GM21529 (cell line): ENCODE measurements at regions not wholly inside any gene's neighbourhood (a gene's known extent, or its start where the extent isn't known, plus 50 kb on each side); places are given as distances from the start of the nearest gene placed in this dataset.

Source experiments
- ATAC-seq: cut with Tn5 transposase; IDR thresholded peaks from one replicate; pipeline ENCODE4 v1.9.1; 2021; ENCODE audit not compliant: unreplicated experiment

DNA sequence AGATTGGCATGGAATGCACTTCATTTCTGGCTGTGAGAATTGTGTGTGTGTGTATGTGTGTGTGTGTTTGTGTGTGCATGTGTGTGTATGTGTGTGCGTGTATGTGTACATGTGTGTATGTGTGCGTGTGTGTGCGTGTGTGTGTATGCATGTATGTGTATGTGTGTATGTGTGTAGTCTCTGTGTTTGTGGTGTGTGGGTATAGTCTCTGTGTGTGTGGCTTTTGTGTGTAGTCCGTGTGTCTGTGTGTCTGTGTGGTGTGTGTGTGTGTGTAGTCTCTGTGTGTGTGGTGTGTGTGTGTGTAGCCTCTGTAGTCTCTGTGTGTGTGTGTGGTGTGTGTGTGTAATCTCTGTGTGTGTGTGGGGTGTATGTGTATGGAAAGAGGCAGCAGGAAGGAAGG lies 247.3 kb upstream of the SOX11 start:
- no peak for ATAC-seq

DNA sequence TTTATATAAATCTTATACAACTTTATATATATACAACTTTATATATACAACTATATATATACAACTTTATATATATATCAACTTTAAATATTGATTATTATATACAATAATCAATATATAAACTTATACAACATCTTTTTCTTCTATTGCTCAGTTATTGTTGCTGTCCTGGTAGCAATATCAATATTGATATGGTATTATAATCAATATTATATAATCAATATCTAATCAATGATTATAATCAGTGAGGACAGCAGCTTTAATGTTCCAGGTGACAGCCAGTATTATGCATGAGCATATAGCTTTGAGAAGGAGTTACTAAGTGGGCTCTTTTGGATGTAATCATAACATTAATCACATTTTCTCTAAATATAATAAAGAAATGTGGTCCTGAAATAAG lies 242.3 kb upstream of the SOX11 start:
- no peak for ATAC-seq

DNA sequence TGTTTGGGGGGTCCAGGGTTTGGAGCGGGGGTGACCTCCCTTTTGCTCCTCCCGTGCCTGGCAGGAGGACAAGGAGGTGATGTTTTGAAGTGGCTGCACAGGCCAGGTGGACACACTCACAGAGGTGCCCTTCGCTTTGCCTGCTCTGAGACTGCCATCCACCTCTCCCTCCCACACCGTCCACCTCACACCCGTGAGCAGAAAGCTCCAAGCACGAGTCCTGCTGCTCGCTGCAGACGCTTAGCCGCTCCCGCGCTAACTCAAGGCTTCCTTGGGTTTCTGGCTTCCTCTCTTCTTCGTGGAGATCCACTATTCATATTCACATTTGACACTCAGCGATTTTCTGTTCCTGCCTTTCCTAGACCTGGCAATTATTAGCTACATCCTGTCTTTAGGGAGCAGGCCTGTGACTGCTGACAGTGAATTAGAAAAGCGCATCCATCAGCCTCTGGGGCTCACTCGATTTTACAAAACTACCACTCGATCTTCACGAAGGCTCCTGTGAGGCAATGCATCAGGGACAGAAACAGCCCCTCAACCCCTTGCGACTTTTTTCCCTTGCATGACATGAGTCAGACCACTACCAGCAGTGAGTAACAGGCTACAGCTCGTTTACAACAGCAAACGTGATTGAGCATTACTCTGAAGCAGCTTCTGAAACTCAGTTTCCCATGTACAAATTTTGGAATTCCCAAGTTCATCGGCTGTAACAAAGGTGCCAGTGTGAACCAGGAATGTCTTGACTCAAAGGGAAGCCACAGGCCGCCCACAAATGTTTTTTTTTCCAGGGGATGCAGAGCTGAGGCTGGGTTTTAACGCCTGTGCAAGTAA lies 238.7 kb upstream of the SOX11 start:
- no peak for ATAC-seq

DNA sequence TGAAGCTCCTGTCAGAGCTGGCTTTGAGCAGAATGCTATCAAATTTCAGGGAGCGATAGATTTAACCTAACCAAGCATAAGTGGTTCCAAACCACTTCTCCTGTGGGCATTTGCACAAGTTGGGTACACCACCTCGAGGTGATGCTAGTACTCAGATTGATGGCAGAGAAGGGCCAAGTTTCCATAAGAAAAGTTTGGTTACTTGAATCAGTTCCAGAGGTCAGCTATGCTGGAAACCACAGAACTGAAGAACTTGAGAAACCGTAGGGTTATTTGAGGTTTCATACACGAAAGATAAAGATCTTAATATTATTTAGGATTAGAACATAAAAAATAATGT lies 238.2 kb upstream of the SOX11 start:
- ATAC-seq, result no peak

DNA sequence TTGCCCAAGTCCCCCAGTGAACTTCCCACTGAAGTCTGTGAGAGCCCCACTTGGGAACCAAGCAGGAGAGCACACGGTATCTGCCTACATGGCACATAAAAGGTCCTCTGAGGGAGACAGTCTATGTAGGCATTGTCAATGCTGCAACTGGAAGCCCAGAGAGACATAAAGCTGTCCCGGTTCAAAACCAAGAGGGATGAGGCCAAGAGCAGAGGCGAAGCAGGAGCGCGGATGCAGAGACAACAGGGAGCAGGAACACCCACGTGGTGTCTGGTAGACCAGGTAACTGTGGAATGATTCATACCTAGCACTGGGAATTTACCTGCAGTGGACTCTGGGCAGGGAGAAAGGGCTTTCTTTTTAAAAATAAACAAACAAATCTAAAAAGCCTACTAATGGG lies 233.1 kb upstream of the SOX11 start:
- no peak for ATAC-seq

DNA sequence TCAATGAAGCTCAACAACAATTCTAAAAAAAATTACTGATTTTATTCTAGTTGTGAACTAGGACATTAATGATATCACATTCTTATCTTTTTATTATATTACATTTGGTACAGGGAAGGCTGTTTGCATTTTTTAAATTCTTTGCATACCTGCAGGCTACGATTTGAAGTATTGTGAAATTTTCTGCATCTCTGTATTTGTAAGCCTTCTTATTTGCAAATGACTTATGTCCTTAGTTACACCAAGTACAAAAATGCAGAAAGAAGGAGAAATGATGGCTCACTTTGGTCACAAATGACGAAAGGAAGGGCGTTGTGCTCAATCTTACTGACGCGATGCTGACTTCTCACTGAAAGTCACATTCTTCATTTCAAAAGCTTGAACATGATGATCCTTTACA lies 227.5 kb upstream of the SOX11 start:
- ATAC-seq, result no peak

DNA sequence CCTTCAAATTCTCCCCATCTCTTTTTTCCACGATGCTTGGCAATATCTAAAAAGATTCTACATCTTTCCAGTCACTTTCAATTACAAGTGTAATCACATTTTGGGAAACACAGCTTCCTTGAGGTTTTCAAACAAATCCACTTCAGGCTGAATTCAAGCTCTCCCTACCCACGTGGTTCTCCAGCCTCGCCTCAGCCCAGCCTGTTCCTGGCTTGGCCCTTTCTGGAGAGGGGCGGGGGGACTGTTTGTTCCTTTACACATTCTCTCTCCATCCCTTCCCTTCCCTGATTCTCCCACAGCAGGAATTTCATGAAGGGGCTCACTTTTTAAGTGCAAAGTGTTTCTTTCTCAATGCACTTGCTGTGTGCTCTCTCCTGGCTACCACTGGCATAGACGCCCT lies 226.3 kb upstream of the SOX11 start:
- no peak for ATAC-seq

DNA sequence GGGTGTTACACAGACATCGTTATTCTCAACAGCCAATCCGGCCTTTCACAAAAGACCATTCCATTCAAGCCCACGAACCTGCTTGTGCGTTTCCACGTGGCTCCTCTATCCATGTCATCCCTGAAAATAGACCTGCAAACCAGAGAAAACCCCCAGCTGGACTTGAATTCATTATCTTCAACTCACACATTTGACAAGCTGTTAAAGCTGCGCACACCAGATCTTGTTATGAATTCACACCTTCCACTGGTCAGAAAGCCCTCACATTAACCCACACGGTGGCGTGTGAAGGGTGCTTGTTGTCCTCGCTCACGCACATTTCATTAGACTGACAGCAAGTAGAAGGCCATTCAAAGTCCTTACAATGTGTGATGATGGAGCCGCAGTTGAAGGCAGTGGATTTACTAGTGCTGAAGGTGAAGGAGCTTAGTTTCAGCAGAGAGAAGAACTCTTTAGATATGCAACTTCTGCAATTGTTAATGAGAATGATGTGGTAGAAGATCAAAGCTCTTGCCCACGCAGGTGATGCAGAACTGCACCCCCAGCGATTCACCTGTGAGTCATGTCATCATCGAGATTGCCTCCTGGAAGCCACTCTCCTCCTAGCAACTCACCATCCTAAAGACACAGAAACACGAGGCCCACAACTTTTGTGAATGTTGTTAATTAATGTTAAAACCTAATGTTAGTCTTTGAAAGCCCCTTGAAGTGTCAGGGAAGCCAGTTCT lies 224.8 kb upstream of the SOX11 start:
- ATAC-seq, result no peak

DNA sequence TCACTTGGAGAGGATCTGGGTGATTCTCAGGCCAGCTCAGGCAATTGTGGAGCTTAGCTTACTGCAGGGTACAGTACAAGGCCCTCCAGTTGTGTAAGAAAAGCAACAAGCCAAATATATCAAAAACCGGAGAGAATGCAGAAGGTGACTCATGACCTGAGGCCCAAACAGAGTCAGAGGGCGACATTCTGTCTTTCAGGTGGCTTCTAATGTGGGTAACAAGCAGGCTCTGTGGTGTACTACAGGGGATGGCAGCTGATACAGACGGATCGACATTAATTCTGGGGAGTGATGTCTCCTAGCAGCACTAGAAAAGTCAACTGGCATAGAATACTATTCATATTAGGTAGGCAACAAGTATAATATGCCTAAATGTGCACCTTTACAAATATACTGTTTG lies 219.5 kb upstream of the SOX11 start:
- ATAC-seq, result no peak

DNA sequence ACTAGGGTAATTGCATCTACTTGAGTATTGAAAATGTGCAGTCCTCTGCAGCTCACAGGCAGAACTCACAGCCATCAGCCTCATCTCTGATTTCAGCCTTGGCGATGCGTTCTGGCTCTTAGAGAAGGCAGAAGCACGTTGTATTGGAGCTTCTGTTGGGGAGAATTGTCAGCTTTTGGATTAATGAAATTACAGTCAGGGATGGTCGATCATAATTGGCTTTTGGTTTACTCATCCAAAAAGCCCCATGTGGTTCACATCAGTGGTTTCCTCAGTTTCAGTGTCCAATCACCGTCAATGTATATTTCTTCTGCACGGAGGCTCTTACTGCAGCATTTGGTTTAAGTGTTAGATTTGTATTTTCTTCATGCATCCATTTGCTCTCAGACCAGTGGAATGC lies 218.5 kb upstream of the SOX11 start:
- ATAC-seq, result no peak

DNA sequence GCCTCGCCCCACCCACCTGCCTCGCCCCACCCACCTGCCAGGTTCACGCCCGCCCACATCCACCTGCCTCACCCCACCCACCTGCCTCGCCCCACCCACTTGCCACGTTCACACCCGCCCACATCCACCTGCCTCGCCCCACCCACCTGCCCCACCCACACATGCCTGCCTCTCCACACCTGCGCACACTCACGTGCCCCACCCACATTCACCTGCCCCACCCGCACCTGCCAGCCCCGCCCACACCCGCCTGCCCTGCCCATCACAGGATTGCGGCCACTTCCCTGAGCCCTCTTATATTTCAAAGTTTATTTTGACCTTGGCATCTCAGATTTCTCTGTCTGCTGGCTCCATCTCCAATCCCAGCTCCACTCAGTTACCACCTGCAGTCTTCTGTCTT lies 217.5 kb upstream of the SOX11 start:
- no peak for ATAC-seq

DNA sequence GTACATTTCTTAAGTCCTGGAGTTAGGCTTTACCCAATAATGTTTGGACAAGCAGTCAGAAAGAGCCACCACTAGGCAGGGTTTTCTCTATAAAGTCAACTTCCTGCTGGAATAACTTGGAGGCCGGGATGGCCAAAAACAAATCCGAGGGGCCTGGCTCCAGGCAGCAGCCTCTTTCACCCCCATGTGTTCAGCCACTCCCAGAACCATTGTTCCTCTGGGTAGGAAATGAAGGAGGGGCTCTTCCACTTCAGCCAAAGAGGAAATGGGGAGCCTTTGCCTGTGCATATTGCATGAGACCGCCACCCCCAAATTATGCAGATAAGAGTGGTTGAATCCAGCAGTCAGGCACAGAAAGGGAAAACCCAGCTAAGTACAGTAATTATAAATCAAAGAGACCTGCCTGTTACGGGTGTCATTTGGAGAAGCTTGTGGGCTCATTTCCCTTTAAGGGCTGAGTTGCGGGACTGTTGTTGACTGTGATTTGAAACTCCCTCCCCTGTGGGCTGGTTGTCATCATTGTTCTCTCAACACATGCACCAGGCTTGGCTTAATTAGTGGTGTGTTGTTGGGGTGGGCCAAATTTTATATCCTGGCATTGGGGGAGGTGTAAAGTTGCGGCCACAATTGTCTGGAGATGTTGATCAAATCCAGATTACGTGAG lies 212.8 kb upstream of the SOX11 start:
- ATAC-seq, result no peak

DNA sequence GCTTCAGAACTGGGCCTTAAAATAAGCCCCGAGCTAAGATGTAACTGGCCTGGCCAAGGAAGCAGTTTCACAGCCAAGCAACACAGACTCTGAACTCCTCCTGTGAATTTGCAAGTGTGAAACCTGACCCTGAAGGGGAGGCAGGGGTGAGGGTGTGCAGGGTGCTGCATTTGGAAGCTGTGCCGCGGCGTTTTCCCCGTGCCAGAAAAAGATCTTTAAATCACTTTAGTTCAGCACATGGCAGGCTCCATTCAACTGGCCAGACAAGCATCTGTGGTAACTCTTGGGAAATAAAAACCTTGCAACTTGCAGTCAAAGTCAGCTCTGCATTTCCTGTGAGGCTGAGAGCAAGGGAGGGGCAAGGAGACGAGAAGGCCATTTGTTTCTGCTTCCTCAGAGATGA lies 209.3 kb upstream of the SOX11 start:
- ATAC-seq, result no peak

DNA sequence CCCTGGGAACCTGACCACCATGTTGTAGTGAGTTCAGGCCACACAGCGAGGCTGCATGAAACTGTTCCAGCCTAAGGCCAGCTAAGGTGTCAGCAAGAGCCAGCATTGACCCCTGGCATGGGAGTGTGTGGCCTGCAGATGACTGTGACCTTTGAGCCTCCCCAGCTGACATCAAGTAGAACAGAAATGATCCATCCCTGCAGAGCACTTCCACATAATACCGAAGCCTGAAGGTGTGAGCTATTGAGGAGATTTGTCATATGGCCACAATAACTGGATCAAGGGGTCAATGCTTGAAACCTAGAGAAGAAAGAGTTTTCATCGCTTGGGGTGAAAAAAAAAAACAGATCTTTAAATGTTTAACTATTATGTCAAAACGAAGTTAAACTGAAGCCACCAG lies 207.3 kb upstream of the SOX11 start:
- no peak for ATAC-seq

DNA sequence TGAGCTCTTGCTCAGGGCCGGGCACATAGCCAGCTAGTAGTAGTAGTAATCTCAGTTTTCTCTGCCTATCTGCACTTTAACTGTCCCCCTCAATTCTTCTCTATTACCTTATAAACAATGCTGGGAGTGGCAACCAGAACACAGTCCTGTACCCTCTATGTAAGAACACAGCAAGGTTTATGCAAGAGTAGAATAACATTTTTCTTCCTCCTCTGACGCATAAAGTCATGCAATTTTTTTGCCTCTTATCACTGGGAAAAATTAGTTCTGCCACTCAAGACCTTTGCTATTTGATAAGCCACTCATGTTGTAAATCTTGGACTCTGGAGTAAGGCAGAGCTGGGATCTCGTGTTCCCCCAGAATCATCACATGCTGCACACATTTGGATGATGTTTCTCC lies 200.7 kb upstream of the SOX11 start:
- ATAC-seq, result no peak

DNA sequence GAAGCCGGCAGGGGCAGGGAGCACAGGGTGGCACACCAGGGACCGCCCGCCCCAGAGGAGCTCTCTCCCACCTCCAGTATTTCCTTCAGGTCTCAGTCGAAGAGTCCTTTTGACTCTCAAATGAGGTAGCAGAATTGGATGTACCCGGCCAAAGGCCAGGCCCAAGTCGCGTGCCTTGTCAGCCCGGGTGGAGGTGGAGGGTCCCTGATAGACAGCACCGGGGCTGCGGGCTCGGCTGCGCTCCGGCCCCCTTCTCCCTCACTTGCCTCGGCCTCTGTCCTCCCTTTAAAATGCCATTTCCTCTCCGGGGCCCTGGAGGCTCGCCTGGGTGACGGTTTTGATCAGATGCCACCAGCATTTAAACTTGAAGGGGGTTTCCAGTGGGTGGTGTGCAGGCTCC lies 198.9 kb upstream of the SOX11 start:
- no peak for ATAC-seq

DNA sequence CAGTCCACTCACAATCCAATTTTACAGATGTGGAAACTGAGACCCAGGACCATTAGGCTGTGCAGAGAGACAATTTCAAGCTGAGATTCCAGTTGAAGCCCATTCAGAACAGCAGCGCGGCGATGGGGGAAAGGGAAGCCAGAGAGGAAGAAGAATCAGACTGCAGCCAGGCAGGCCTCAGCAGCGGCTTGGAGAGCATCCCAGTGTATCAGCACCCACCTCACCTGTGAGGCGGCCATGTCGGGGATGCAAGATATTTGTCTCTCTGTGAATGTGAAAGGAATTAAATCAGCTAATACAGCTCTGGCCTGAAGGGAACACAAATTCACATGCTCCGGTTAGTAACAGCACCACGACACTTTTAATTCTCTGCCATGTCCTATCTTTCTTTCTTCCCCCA lies 198.0 kb upstream of the SOX11 start:
- ATAC-seq, result no peak

DNA sequence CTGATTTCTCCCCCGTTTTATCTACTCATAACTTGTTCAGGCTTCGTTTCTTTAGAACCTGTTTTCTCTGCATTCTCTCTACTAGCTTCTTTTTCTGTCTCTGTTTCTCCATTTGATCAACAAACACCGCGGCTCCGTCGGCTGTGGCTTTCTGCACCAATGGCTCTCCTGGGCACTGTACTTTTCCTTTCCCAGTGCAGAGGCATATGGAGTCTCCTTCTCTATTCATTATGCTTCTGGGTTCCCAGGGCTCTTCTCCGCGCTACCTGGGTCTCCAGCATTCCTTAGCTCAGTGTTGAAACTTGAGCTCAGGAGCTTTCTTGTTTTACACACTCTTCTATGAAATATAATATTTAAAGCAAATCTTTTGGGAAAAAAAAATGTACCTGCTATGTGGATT lies 196.6 kb upstream of the SOX11 start:
- ATAC-seq, result no peak

DNA sequence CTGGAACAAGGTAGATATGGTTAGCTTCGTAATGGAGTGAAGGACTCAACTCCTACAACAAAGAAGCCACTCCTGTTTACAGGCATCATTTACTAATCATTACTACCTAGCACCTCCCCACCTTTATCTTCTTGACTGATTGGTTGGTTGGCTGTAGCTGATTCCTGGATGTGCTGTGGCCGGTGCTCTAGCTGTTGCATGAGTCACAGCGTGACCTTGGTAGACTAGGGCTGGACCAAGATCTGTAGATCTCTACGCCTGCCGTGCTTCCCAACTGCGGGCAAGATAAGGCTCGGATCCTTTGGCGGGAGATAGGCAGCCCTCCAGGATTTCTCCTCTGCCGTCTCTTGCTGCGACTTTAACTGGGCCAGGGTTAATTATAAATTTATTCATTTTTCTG lies 194.3 kb upstream of the SOX11 start:
- no peak for ATAC-seq

DNA sequence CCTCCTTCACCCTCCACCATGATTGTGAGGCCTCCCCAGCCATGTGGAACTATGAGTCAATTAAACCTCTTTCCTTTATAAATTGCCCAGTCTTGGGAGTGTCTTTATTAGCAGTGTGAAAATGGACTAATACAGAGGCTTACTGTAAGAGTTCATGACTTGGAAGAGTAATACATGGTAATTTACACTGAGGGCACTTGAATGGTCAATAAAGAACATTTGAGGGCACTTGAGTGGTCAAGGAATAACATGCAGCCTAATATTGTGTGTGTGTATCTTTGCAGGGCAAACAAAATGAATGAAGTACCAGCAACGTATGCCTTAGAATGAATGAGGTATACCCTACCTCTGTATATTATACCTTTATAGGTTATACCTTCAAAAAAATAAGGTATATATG lies 190.4 kb upstream of the SOX11 start:
- ATAC-seq, result no peak

DNA sequence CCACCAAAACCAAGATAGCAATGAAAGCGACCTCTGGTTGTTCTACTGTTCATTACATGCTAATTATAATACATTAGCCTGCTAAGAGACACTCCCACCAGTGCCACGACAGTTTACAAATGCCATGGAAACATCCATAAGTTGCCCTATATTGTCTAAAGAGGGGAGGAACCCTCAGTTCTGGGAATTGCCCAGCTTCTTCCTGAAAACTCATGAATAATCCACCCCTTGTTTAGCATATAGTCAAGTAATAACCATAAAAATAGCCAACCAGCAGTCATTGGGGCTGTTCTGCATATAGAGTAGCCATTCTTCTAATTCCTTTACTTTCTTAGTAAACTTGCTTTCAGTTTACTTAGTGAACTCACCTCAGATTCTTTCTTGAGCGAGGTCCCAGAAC lies 189.8 kb upstream of the SOX11 start:
- ATAC-seq, result no peak

DNA sequence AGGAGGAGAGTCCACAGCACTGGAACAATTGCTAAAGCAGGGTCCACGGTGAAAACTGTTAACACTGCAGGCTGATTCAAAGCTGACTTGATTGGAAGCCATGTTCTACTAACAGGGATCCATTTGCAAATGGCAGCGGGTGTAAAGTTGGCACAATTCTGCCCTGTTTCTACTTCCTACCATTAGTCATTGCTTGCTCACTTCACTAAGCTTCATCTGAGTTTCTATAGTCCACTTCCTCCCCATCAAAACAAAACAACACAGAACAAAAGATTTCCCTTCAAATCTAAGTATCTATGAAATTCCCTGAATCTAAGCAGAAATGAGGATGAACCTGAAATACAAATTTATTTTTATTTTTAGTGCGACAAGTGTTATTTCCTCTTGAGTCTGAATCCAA lies 187.4 kb upstream of the SOX11 start:
- ATAC-seq, result no peak
